ENCODE measurements at regions not wholly inside any gene's neighbourhood (a gene's known extent, or its start where the extent isn't known, plus 50 kb on each side); places are given as distances from the start of the nearest gene placed in this dataset.

GRCh38 chr1:56284928-56285327 lies 294.4 kb downstream of the PLPP3 start:
- TF ChIP-seq CTCF (IDR thresholded peaks at IDR 0.05; ENCODE audit: low read depth, low read length) (no peak), EZH2phosphoT487 (IDR thresholded peaks at IDR 0.05; ENCODE audit: low read depth) (no peak)

All from OCI-LY3 (cell line).